ENCODE measurements at regions not wholly inside any gene's neighbourhood (a gene's known extent, or its start where the extent isn't known, plus 50 kb on each side); places are given as distances from the start of the nearest gene placed in this dataset.

DNA sequence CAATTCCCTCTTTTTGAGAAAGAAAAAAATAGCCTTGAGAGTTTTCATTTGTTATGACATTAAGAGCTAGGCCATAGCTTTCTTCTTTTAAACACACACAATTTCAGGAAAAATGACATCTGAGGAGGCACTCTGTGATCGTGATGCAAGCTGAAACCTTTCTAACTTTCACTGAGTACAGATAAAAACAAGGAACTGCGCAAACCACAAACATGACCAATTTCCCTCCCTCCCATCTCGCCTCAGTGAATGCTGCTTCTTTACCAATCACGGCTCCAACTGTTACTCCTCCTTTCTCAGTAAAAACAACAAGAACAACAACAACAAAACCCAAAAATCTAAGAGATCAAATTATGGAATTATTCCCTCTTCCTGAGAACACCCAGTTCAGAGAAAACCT, 626.8 kb downstream of the TLL1 start:
- DNase-seq, result no peak

- peak in 1 of 5 donors; percentile 2 for DNase-seq
Observed at GRCh38 chr4:166501941-166502382, 628.9 kb downstream of the TLL1 start.

DNA sequence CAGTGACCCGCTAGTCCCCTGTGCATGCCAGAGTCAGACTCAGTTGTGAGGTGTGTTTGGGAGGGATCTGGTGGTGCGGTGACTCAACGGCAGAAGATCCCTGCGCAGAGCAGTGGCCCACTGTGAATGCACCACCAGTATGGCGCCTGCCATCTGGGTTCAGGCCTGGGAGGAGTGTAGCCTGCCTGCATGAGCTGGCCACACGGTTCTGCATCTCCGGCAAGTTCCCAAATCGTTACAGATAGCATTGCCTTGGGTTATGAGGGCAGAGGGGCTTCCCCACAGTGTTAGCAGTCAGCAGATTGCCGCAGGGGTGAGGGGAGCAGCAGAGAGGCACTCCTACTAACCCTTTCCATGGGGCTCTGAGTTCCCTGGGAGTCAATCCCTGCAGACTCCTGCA, 629.6 kb downstream of the TLL1 start:
- DNase-seq, result no peak

- no peak for DNase-seq
Observed at GRCh38 chr4:166506051-166506450, 633.0 kb downstream of the TLL1 start.

DNA sequence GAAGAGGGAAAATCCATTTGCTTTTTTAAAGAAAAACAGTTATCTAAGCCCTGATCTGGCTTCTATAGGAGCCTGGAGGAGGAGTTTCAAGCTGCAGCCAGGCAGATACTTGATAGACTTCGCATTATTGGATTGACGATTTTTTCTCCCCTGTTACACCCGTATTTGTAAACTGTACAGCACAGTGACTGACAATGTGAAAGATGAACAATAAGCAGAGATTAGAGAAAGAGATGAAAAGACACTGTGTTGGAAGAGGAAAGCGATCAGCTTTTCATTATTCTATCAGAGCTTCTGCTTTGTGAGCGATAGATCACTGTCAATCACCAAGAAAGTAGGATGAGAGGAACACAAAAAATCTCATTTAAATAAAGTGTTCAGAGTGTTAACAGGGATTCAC, 639.2 kb downstream of the TLL1 start:
- no peak for DNase-seq

DNA sequence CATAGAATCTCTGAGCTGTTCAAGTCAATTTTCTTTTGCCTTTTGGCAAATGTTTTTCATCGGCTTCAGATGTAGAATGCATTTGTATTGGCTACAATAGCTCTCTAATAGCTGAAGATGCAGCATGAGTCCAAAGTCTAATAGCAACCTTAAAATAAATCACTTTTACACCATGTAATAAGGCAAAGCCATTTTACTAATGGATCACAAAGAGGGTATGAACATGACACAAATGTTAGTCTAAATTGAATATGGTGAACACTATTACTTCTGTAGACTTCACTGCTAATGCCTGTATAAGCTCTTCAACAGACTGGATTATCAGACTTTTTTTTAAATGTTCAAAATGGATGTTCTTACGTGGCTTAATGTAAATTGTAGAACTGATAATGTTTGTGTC, 645.3 kb downstream of the TLL1 start:
- DNase-seq, result no peak

DNA sequence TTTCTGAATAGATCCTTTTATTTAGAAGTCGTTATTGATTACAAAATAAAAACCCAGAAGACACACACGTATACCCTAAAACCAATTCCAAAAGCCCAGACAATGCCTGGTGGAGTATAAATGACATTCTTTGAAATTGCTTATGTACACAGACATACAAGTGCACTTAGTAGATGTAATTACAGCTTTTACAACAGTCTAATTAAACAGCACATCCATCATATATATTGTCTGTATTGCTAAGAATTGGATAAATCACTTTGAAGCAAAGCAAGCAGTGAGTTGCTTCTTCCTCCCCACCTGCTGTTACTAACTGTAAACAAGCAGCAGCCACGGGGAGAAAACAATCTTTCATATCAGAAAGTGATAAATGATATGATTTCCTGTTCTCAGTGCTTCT, 645.7 kb downstream of the TLL1 start:
- DNase-seq, result no peak

- no peak for DNase-seq
Observed at GRCh38 chr4:166519774-166520173, 646.7 kb downstream of the TLL1 start.

GRCh38 chr4:166527500-166527899, 654.5 kb downstream of the TLL1 start:
- no peak for DNase-seq

DNA sequence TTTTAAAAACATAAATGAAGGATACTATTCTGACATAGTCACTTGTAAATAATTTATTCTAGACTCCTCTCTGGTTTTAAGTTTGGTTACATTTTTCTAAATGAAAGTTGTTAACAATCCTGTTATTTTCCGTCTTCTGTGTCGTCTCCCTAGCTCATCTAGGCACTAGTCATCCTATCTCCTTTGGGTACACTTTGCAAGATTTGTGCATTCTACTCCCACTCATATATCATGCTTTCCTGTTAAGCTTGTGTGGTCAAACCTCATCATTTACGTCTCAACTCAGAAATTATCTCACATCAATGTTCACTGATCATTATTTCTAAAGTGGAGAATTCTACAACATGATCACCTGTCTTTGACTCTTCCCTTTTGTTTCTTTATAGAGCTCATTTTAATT, 658.7 kb downstream of the TLL1 start:
- DNase-seq, result no peak

GRCh38 chr4:166535865-166536264, 662.8 kb downstream of the TLL1 start:
- no peak for DNase-seq

- no peak for DNase-seq
Observed at GRCh38 chr4:166538491-166539005, 665.5 kb downstream of the TLL1 start.

- DNase-seq, result no peak
Observed at GRCh38 chr4:166546009-166546408, 673.0 kb downstream of the TLL1 start.

GRCh38 chr4:166577639-166578038, 656.7 kb downstream of the SPOCK3 start:
- no peak for DNase-seq

DNA sequence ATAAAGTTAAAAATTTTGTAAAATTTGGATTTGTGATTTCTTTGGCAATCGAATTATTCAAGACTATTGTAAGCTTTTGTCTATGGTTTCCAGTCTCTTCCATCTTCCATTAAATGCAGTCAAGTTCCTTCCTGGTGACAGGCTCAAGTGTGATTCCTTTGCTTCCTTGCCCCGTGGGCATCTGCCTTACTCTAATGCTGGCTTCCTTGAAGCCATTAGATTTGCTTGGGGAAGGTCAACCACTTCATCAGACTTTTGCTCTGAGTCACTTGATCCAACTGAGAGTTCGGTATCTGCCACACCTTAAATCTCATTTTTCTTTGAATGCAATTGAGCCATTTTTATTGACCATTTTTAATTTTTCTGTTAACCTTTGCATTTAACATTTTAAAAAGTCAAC, 648.8 kb downstream of the SPOCK3 start:
- DNase-seq, result no peak

DNA sequence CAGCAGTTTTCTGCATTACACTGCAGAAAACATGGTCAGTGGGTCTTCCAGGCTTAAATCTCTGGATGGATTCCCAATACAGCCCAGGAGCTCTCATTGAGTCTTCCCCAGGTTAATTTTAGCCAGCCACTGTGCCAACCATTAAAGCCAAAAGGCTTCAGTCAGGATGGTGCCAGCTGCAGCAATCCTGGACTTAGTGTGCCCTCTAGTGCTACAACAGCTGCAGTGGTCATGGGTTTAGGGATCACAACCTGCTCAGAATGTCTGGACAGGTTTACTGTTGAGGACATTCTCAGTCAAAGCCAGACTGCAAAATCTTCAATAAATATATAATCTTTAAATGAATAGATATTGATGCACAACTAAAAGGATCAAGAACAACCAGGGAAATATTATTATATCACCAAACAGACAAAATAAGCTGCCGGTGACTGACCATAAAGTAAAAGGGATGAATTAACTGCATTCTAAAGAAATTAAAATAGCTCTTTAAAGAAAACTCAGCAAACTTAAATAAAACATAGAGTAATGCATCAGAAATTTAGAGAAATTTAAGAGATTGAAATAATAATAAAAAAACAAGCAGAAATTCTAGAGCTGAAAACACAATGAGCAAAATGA, 639.9 kb downstream of the SPOCK3 start:
- no peak for DNase-seq

DNA sequence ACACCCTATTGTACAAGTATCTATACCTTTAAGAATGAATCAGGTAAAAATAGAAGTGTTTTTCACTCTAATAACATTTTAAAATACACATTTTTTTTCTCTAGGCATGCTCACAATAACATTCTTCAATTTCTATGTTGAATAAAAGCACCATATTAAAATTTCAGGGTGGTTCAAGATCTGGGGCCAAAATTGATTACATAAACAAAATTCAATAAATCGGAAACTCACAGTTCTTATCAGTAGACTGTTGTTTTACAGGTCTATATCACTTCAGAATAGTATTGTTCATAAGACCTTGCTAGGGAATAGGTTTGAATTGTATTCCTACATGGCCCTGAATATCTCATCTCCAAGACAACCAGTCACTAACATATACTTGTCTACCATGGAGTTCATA, 634.0 kb downstream of the SPOCK3 start:
- DNase-seq, result no peak

GRCh38 chr4:166602068-166602467, 632.2 kb downstream of the SPOCK3 start:
- no peak for DNase-seq

- DNase-seq, result no peak
Observed at GRCh38 chr4:166622425-166622977, 611.8 kb downstream of the SPOCK3 start.

DNA sequence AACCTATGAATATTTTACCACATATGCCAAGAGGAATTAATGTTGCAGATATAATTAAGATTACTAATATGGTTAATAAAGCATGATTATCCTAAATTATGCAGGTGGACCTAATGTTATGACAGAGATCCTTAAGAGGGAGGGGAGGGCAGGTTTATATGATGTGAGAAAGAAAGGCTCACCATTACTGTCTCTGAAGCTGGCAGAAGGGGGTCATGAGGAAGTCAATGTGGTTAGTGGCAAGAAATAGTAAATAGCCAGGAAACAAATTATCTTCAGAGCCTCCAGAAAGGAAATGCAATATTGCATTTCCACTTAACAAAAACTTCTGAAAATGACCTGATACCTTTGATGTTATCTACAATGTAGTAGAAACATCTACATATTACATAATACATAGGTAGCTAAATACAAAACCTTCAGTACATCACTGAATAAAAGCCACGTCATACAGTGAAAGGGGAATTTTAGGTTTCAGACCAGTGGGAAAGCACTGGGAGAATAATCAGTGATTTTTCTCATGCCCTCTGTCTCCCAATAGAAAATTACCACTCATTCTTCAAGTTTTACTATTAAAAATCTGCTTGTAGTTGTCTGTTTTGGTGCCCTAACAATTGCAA, 609.2 kb downstream of the SPOCK3 start:
- no peak for DNase-seq

- no peak for DNase-seq
Observed at GRCh38 chr4:166628454-166628853, 605.8 kb downstream of the SPOCK3 start.

GRCh38 chr4:166635367-166635766, 598.9 kb downstream of the SPOCK3 start:
- DNase-seq, result no peak

- no peak for DNase-seq
Observed at GRCh38 chr4:166637816-166638215, 596.5 kb downstream of the SPOCK3 start.

DNA sequence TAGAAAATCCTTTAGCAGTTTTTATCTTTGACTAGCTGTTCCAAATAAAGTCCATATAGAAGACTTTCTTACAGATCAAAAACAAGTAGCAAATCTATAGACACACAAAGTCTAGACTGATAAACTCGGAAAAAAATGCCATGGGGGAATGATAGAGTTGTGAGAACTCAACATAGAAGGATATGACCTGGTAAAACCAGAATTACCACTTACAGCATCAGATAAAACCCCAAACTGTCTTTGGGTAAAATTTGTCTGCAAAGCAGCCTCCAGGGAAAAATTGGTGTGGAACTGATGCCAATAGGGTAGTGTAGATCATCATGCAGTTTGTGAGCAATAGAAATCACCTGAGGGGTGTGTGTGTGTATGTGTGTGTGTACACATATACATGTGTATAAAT, 579.1 kb downstream of the SPOCK3 start:
- no peak for DNase-seq

Measured in T-helper 1 cell (primary cell).